NCI-H226 (cell line): ENCODE measurements at regions not wholly inside any gene's neighbourhood (a gene's known extent, or its start where the extent isn't known, plus 50 kb on each side); places are given as distances from the start of the nearest gene placed in this dataset.
"Not testable (repeated sequence)": the region's sequence is repeated elsewhere in the genome, so short reads cannot be mapped to it uniquely, and the experiment has no call there.

Experiments used
- DNase-seq: peaks from one replicate; pipeline ENCODE4 v3.0.0-alpha.2; 2015

DNA sequence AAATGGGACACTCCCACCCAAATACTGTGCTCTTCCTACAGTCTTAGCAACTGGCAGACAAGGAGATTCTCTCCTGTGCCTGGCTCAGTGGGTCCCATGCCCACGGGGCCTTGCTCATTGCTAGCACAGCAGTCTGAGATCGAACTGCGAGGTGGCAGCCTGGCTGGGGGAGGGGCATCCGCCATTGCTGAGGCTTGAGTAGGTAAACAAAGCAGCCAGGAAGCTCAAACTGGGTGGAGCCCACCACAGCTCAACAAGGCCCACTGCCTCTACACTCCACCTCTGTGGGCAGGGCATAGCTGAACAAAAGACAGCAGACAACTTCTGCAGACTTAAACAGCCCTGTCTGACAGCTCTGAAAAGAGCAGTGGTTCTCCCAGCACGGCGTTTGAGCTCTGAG, 174.8 kb downstream of the COL12A1 start:
- not testable (repeated sequence) for DNase-seq

GRCh38 chr6:75029333-75029732, 176.5 kb downstream of the COL12A1 start:
- DNase-seq = no peak

- no peak for DNase-seq
These were observed 180.5 kb downstream of the COL12A1 start for GRCh38 chr6:75025371-75025770.

- DNase-seq = no peak
These were observed 181.0 kb downstream of the COL12A1 start for GRCh38 chr6:75024828-75025227.

- no peak for DNase-seq
These were observed 182.2 kb downstream of the COL12A1 start for GRCh38 chr6:75023634-75024033.

DNA sequence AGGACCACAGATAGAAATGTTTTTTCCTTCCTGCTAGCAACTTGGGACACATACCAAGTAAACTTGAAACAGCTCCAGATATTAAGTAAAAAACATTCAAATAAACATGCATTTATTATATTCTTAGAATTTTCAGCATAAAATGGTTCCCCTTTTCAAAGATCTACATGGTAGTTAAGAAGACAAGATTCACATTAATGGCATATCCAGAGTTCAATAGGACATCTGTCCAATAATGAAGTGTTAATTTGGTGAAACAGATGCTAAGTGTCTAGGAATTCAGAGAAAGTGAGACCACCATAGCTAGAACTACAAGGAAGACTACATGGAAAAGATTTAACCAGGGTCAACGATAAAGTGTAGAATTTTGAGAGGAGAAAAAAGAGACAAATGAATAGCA, 184.9 kb downstream of the COL12A1 start:
- DNase-seq = no peak

- no peak for DNase-seq
These were observed 185.5 kb downstream of the COL12A1 start for GRCh38 chr6:75020376-75020775.

- DNase-seq = no peak
These were observed 193.8 kb downstream of the COL12A1 start for GRCh38 chr6:75012018-75012417.

DNA sequence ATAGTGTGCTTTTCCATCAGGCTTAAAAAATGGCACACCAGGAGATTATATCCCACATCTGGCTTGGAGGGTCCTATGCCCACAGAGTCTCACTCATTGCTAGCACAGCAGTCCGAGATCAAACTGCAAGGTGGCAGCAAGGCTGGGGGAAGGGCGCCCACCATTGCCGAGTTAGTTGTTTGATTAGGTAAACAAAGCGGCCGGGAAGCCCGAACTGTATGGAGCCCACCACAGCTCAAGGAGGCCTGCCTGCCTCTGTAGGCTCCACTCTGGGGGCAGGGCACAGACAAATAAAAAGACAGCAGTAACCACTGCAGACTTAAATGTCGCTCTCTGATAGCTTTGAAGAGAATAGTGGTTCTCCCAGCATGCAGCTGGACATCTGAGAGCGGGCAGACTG, 201.9 kb downstream of the COL12A1 start:
- not testable (repeated sequence) for DNase-seq

DNA sequence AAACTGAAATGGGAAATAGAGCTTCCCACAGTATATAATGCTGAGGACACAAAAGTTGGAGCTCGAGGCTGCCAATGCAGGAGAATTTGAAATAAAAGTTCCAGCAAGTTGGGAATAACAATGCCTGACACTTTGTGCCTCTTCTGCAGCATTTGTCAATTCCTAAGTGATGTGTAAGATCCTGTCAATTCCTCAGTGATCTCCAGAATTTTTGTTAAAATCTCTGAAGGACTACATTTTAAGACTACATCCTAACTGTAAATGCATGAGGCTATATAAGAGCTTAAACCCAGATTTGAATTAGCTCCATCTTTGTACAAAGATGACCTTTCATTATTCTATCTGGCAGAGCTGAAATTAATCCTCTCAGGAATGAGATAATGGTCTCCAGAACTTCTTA, 208.2 kb downstream of the COL12A1 start:
- no peak for DNase-seq

DNA sequence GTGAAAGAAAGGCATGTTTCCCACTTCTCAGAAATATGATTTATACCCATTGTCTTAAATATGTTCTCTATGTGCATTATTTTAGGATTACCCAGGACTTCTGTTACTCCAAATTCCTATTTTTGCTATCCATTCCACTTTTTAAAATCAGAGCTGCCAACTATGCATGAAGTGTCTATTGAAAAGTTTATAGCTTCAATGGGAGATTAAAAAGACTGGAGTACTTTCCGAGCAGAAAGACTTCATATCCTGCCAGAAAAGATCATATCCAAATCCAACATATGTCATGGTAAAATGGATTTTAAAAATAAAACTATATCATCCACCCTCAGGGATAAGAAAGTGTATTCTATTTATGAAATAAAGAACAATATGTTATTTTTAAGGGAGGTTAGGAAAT, 212.7 kb downstream of the COL12A1 start:
- no peak for DNase-seq

DNA sequence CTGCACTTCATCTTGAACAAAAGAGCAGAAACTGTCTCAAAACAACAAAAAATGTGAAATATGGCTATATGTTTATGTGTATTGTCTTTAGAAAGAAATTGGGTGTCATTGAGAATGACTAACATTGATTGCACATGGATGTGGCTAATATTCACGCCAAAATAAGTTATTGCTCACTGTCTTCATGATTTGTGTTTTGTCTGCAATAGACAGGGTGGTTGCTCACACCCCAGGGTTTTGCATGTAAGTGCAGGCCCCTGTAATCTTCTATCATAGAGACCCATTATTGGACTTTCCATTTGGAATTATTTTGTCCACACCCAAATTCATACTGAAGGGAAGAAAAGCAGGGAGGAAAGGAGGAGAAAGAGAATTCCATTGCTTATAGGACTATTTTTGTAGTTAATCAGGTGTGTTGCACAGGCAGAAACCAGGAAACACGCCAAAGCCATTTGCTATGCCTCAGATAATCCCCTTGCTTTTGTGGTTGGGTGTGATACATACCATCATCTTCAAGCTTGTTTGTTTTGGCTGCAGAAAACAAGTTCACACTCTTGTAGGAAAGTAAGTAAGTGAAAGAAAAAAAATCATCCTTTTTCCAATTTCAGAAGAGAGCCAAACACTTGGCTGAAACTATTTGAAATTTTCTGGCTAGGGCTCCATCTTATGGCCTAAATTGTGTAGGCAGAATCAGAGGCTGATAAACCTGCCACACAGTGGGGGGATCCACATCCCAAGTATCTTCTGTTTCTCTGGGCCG, 214.1 kb downstream of the COL12A1 start:
- DNase-seq = peak; percentile 45

GRCh38 chr6:74979065-74979766, 226.6 kb downstream of the COL12A1 start:
- DNase-seq = no peak

DNA sequence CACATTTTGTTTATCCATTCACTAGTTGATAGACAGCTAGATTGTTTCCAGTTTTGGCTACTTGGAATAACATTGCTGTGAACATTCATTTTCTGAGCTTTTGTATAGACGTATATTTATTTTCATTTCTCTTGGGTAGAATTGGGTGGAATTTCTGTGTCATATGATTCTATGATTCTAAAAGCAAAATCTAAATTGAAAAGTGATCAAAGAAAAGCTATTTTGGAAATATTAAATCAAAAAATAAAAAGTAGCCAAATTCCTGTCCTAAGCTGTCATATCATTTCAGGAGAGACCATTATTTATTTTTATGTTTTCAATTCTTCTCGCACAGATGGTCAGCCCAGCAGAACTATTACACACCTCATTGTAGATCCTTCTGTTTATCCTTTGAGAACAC, 229.2 kb downstream of the COL12A1 start:
- DNase-seq = no peak

GRCh38 chr6:74976026-74976425, 229.8 kb downstream of the COL12A1 start:
- no peak for DNase-seq

DNA sequence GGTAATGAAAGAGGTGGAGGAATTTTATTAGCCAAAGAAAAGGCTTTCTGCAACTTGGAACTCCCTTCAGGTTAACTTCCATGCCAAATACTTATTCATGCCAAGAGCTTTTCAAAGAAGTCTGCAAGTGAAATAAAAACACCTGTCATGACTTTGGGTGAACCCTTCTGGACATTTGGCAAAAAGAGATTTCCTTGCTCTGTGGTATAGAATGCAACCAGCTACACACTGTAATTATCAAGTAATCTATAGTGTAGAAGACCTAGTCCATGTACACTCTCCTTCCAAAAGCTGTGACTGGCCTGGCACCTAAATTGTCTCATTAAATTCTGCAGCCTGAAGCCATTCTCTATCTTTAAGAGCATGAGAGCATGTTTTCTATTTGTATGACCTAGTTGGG, 232.3 kb downstream of the COL12A1 start:
- no peak for DNase-seq

GRCh38 chr6:74971633-74972032, 234.2 kb downstream of the COL12A1 start:
- DNase-seq = no peak

- no peak for DNase-seq
These were observed 236.1 kb downstream of the COL12A1 start for GRCh38 chr6:74969591-74970267.

GRCh38 chr6:74967821-74968220, 238.0 kb downstream of the COL12A1 start:
- DNase-seq = no peak

DNA sequence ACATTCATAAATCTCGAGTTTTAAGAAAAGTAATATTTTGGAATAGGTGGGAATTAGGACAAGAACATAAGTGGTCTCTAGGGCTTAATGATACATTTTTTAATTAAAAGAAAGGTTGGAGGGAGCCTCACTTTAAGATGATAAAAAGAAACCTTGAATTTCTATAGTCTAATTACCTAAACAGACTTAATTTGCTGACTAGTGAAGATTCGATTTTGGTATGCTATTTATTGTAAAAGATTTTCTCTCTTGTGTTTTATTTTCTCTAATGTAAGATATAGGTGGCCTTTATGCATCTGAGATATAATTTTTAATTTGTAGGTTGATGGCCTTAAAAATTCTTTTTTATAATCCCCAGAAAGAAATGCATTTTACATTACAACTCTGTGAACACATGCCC, 239.1 kb downstream of the COL12A1 start:
- DNase-seq = no peak

GRCh38 chr6:74964871-74965441, 240.9 kb downstream of the COL12A1 start:
- no peak for DNase-seq

- no peak for DNase-seq
These were observed 249.1 kb downstream of the COL12A1 start for GRCh38 chr6:74956559-74957428.

DNA sequence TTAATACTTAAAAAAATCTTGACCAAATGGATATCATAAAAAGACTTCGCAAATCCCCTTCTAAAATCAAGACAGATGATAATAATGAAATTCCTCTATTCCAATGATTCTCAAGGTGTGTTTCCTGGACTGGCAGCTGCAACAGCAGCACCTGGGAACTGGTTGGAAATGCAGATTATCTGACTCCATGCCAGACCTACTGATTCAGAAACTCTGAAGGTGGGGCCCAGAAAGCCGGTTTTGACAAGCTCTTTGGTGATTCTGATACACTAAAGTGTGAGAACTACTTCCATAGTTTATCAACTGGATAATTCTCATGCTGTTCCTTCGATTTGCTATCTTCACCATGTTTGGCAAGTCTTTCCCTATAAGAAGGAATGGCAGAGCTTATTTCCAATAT, 252.1 kb downstream of the COL12A1 start:
- DNase-seq = no peak
